A673 (cell line): ENCODE measurements at regions not wholly inside any gene's neighbourhood (a gene's known extent, or its start where the extent isn't known, plus 50 kb on each side); places are given as distances from the start of the nearest gene placed in this dataset.

Experiments
- CTCF ChIP-seq: fragments of 300-800, 200-600 bp; sonication (generic); conservative IDR thresholded peaks from 2 replicates; pipeline ENCODE4 v1.5.1; 2017; ENCODE audit warnings: low read depth, mild to moderate bottlenecking, antibody characterized with exemption, low read length, moderate library complexity, mixed read lengths
- EZH2 ChIP-seq: fragments of 200-600 bp; sonication (generic); IDR thresholded peaks from 2 replicates; pipeline ENCODE4 v1.6.1; 2017; ENCODE audit warnings: borderline replicate concordance, low read depth, mild to moderate bottlenecking, mixed read lengths, antibody characterized with exemption, low read length; ENCODE audit not compliant: poor library complexity, severe bottlenecking

GRCh38 chr15:36291501-36291900 is 287.9 kb upstream of the CDIN1 start:
- TF ChIP-seq CTCF (no peak), EZH2 (no peak)
